Heart left ventricle (tissue), 16 donors: ENCODE measurements at regions not wholly inside any gene's neighbourhood (a gene's known extent, or its start where the extent isn't known, plus 50 kb on each side); places are given as distances from the start of the nearest gene placed in this dataset.
A peak's percentile ranks its signal among the peaks of the same experiment; 100 is the strongest.

Experiments
- ATAC-seq, 4 donors: fragments of 200-7000 bp; cut with Tn5 transposase; one replicate each; pipeline ENCODE4 v1.9.1; 2020 to 2022; ENCODE audit warnings: moderate library complexity in 4 of 4, mild to moderate bottlenecking in 3 of 4, moderate number of reproducible peaks in 1 of 4
- DNase-seq, 5 donors: peaks; one replicate each; pipeline ENCODE4 v3.0.0-alpha.2; 2020
- H3K27ac ChIP-seq, 12 donors: fragments of 200-600 bp; sonication (generic) in 4 of 12; one replicate each; pipeline versions ENCODE4 v1.5.0 to v1.8.0; 2016 to 2022; ENCODE audit warnings: mild to moderate bottlenecking in 2 of 12
- H3K27me3 ChIP-seq, 9 donors: fragments of 200-600 bp; sonication (generic) in 2 of 9; one replicate each; pipeline versions ENCODE4 v1.5.1 to v1.8.0; 2016 to 2022; ENCODE audit warnings: mild to moderate bottlenecking in 3 of 9
- H3K36me3 ChIP-seq, 9 donors: fragments of 200-600 bp; sonication (generic) in 2 of 9; one replicate each; pipeline versions ENCODE4 v1.5.0 to v1.8.0; 2018 to 2022; ENCODE audit warnings: mild to moderate bottlenecking in 2 of 9
- H3K4me1 ChIP-seq, 12 donors: fragments of 200-600 bp; sonication (generic) in 4 of 12; one replicate each; pipeline versions ENCODE4 v1.5.0 to v1.8.0; 2016 to 2022; ENCODE audit warnings: mild to moderate bottlenecking in 3 of 12
- H3K4me3 ChIP-seq, 12 donors: fragments of 200-600 bp; sonication (generic) in 4 of 12; one replicate each; pipeline versions ENCODE4 v1.5.0 to v1.8.0; 2017 to 2022; ENCODE audit warnings: mild to moderate bottlenecking in 9 of 12, moderate library complexity in 4 of 12
- H3K9me3 ChIP-seq, 12 donors: fragments of 200-600 bp; sonication (generic) in 4 of 12; one replicate each; pipeline versions ENCODE4 v1.5.0 to v1.8.0; 2016 to 2022; ENCODE audit warnings: mild to moderate bottlenecking in 1 of 12
- CTCF ChIP-seq, 12 donors: fragments of 200-600 bp; sonication (generic) in 4 of 12; IDR thresholded peaks; one replicate each; pipeline versions ENCODE4 v1.5.0 to v1.8.0; 2018 to 2022; ENCODE audit warnings: antibody characterized with exemption in 12 of 12, mild to moderate bottlenecking in 5 of 12
- POLR2A ChIP-seq, 2 donors: fragments of 450-650 bp; IDR thresholded peaks; one replicate each; pipeline ENCODE4 v1.6.1; 2017; ENCODE audit warnings: antibody characterized with exemption in 2 of 2, mild to moderate bottlenecking in 2 of 2, moderate library complexity in 2 of 2
- WGBS, 4 donors: extraction: QIAGEN DNeasy Blood & Tissue Kit in 2 of 4; methylation state at CpG; one replicate each; pipeline versions ENCODE4 v1.1.5 to v1.1.7; 2013 to 2018; 5-methylcytosine and 5-hydroxymethylcytosine counted together
- intact Hi-C, 10 donors: fragments of 100-400 bp; cut with DNase I; formaldehyde crosslinking; loops; one replicate each; pipeline versions ENCODE4 v1.11.1 to v1.14.2; 2022
- donor health status: ischemic (EF 13 %, LVEDD 7.1; RV severe dilation, severe dysfunction).
- donor health status: healthy with polysubstance abuse.
- donor health status: DM: no; HTN: yes; CAD: no.
- donor health status: DM: no; HTN: no; CAD: no.
- donor health status: ischemic (EF 25% LVEDD 6.9; RV normal size, moderate dysfunction).
- donor health status: ischemic (EF 25% LVEDD 5.7; RV mildly dilated, moderate dysfunction).
- donor health status: healthy.
- donor health status: DM: yes; HTN: yes; CAD: no.
- donor health status: ischemic (EF 35%, LVEDD 5.7; RV mildly dilated, moderate dysfunction).
- donor health status: nonischemic (EF 11% LVEDD 7.7; RV severe dilation, severe dysfunction).
- donor health status: DM: yes; HTN: yes; CAD: no.
- donor health status: PGD.
- donor health status: ischemic (EF 29% LVEDD 5.4; RV normal size, mild dysfunction).
- donor health status: nonischemic (EF 23%, LVEDD 6.1; RV moderate dilation, normal function).

DNA sequence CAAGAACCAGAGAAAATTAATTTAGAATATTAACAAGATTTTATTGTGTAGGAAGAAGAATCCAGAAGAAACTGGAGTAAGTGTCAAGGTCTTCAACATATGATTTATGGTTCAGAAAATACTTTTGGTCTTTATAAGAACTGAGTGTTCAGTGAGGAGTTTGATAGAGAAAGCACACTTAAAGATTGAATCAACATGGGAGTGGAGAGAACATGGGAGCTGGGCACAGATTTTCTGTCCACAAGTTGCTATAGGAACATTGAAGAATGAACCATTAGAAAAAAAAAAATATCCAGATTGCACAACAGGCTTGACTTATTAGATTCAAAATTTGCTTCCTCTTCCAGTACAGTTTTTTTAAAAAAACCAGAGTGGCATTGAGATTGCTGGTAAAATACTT is 601.2 kb upstream of the GNPDA2 start:
- DNase-seq: no peak
- TF ChIP-seq POLR2A (IDR thresholded peaks at IDR 0.05): no peak
- TF ChIP-seq CTCF (IDR thresholded peaks at IDR 0.05): no peak
- no peaks in the 10 kb centered on the region for H3K36me3 ChIP-seq
- no peak overlapping the region for H3K4me3 ChIP-seq
- no peak overlapping the region for H3K27ac ChIP-seq
- ATAC-seq: no peak
- intact Hi-C loops: loop anchor here in 3 of 10 donors (5.0 to 10.0 kb wide), 4 partner anchors 193 to 563 kb away; no protein-coding TSS in a partner anchor
- H3K4me1 ChIP-seq: no peaks in the 10 kb centered on the region
- no peaks in the 10 kb centered on the region for H3K27me3 ChIP-seq
- peaks cover 0 to 12% (median 0%) of the 10 kb centered on the region in 12 donors for H3K9me3 ChIP-seq

- H3K4me3 ChIP-seq: no peak overlapping the region
- ATAC-seq: peak; percentile 65 to 98 (median 76)
- DNase-seq: peak in 3 of 5 donors; percentile 17 to 57 (median 43)
- TF ChIP-seq POLR2A (IDR thresholded peaks at IDR 0.05): no peak
- no peak for TF ChIP-seq CTCF (IDR thresholded peaks at IDR 0.05)
- H3K4me1 ChIP-seq: no peaks in the 10 kb centered on the region
- H3K27ac ChIP-seq: peak overlapping the region in 5 of 12 donors; percentile 9 to 61 (median 20)
- H3K27me3 ChIP-seq: no peaks in the 10 kb centered on the region
- 34 to 48% (median 38%) methylated on average over 6 of the region's 6 CpGs for WGBS, 4 donors
- H3K36me3 ChIP-seq: no peaks in the 10 kb centered on the region
- intact Hi-C loops: loop anchor here in 3 of 10 donors (5.0 to 10.0 kb wide), 4 partner anchors 190 to 560 kb away; no protein-coding TSS in a partner anchor
- peaks cover 0 to 12% (median 0%) of the 10 kb centered on the region in 12 donors for H3K9me3 ChIP-seq
These were observed 598.4 kb upstream of the GNPDA2 start for GRCh38 chr4:45324455-45325417.

GRCh38 chr4:45323453-45324058 is 597.2 kb upstream of the GNPDA2 start:
- DNase-seq (no peak), ATAC-seq (no peak)
- no peak overlapping the region for H3K27ac ChIP-seq
- TF ChIP-seq POLR2A (IDR thresholded peaks at IDR 0.05) (no peak), CTCF (IDR thresholded peaks at IDR 0.05) (no peak)
- H3K4me3 ChIP-seq: no peak overlapping the region
- WGBS, 4 donors: 59 to 63% (median 60%) methylated on average over 2 of the region's 2 CpGs
- no peaks in the 10 kb centered on the region for H3K36me3 ChIP-seq
- no peaks in the 10 kb centered on the region for H3K27me3 ChIP-seq
- H3K9me3 ChIP-seq: peaks cover 0 to 18% (median 0%) of the 10 kb centered on the region in 12 donors
- intact Hi-C loops: loop anchor here in 2 of 10 donors (10.0 kb wide), 3 partner anchors 189 to 559 kb away; no protein-coding TSS in a partner anchor
- H3K4me1 ChIP-seq: no peaks in the 10 kb centered on the region

GRCh38 chr4:45317739-45318138 is 591.4 kb upstream of the GNPDA2 start:
- H3K4me1 ChIP-seq: peaks cover 0 to 7% (median 0%) of the 10 kb centered on the region in 12 donors
- intact Hi-C loops: loop anchor here in 2 of 10 donors (10.0 kb wide), 2 partner anchors 117 to 193 kb away; no protein-coding TSS in a partner anchor
- peak in 3 of 4 donors; percentile 50 to 82 (median 60) for ATAC-seq
- no peaks in the 10 kb centered on the region for H3K36me3 ChIP-seq
- H3K4me3 ChIP-seq: no peak overlapping the region
- no peak for DNase-seq
- WGBS, 4 donors: 21 to 46% (median 36%) methylated on average over 1 of the region's 1 CpG
- peak overlapping the region in 5 of 12 donors; percentile 13 to 59 (median 42) for H3K27ac ChIP-seq
- H3K27me3 ChIP-seq: no peaks in the 10 kb centered on the region
- TF ChIP-seq CTCF (IDR thresholded peaks at IDR 0.05) (no peak), POLR2A (IDR thresholded peaks at IDR 0.05) (no peak)
- peaks cover 0 to 5% (median 0%) of the 10 kb centered on the region in 12 donors for H3K9me3 ChIP-seq
